Neutrophil (primary cell): ENCODE measurements at regions not wholly inside any gene's neighbourhood (a gene's known extent, or its start where the extent isn't known, plus 50 kb on each side); places are given as distances from the start of the nearest gene placed in this dataset.
A peak's percentile ranks its signal among the peaks of the same experiment; 100 is the strongest.

Source experiments
- H3K27ac ChIP-seq: fragments of 200-600 bp; sonication (generic); 2 replicates; pipeline ENCODE4 v1.5.1; 2016; ENCODE audit warnings: mild to moderate bottlenecking, moderate library complexity
- H3K27me3 ChIP-seq: fragments of 200-600 bp; sonication (generic); 2 replicates; pipeline ENCODE4 v1.6.0; 2016; ENCODE audit warnings: mild to moderate bottlenecking
- H3K36me3 ChIP-seq: fragments of 200-600 bp; sonication (generic); 2 replicates; pipeline ENCODE4 v1.5.1; 2017
- H3K4me1 ChIP-seq, 2 experiments: fragments of 200-600 bp in 1 of 2; sonication (generic) in 1 of 2; 1 replicate in 1 of 2; 2 replicates in 1 of 2; pipeline versions ENCODE4 v1.5.1 to v1.6.1; 2013 to 2016; ENCODE audit warnings: low read depth in 1 of 2, low read length in 1 of 2, mild to moderate bottlenecking in 1 of 2, moderate library complexity in 1 of 2; ENCODE audit not compliant: control insufficient read depth in 1 of 2, insufficient read depth in 1 of 2
- H3K4me3 ChIP-seq, 2 experiments: fragments of 200-600 bp in 1 of 2; sonication (generic) in 1 of 2; 1 replicate in 1 of 2; 2 replicates in 1 of 2; pipeline ENCODE4 v1.5.1; 2013 to 2016; ENCODE audit warnings: low read depth in 1 of 2, low read length in 1 of 2, mild to moderate bottlenecking in 1 of 2, moderate library complexity in 1 of 2
- H3K9me3 ChIP-seq: fragments of 200-600 bp; sonication (generic); 2 replicates; pipeline ENCODE4 v1.5.1; 2016
- TF ChIP-seq, protein P1 (sequence below): fragments of 200-600 bp; sonication (generic); IDR thresholded peaks from 2 replicates; pipeline ENCODE4 v1.5.1; 2016; ENCODE audit warnings: antibody characterized with exemption

DNA sequence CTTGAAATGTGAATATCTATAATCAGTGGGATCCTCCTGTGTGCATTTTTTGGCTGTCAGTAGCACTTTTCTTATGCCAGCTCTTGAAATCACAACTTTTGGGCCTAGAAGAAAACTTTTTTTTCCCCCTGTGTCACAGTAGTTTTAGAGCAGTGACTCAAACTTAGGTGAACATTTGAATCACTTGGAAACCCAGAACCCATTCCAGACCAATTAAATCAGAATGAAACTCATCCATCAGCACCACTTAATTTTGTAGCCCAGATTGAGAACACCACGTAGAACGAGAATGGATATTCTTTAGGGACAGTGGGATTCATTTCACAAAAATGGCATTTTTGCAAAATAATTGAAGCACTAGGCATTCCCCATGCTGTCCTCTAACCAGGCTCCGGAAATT is 224.8 kb upstream of the NANOGP8 start:
- Histone ChIP-seq H3K27me3 (no peaks in the 10 kb centered on the region), H3K4me3 (no peak overlapping the region), H3K4me1 (peaks cover 32 to 48% of the 10 kb centered on the region in 2 experiments), H3K9me3 (no peaks in the 10 kb centered on the region), H3K27ac (peak overlapping the region; percentile 78), H3K36me3 (no peaks in the 10 kb centered on the region)
- TF ChIP-seq, protein P1, sequence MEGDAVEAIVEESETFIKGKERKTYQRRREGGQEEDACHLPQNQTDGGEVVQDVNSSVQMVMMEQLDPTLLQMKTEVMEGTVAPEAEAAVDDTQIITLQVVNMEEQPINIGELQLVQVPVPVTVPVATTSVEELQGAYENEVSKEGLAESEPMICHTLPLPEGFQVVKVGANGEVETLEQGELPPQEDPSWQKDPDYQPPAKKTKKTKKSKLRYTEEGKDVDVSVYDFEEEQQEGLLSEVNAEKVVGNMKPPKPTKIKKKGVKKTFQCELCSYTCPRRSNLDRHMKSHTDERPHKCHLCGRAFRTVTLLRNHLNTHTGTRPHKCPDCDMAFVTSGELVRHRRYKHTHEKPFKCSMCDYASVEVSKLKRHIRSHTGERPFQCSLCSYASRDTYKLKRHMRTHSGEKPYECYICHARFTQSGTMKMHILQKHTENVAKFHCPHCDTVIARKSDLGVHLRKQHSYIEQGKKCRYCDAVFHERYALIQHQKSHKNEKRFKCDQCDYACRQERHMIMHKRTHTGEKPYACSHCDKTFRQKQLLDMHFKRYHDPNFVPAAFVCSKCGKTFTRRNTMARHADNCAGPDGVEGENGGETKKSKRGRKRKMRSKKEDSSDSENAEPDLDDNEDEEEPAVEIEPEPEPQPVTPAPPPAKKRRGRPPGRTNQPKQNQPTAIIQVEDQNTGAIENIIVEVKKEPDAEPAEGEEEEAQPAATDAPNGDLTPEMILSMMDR: no peak

DNA sequence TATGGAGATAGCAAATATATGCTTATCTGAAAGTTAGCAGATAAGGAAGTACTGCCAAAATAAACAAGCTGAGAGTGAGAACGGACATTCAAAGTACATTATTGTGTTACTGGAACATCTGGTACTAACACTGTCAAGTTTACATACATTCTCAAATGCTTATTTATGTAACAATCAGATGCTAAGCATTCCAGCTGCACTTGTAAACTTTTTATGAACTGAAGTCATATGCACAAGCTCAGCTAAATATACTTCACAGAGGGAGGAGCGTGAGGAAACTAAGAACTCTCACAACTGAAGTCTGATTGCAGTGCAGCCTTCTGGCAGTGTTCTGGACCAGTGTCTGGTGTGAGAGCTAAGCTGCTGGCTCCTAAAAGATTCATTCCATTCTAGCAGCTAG is 223.7 kb upstream of the NANOGP8 start:
- H3K4me1 ChIP-seq: peaks cover 32 to 48% of the 10 kb centered on the region in 2 experiments
- TF ChIP-seq, protein P1: no peak
- H3K27ac ChIP-seq: peak overlapping the region; percentile 78
- peak overlapping the region in 1 of 2 experiments; percentile 6 for H3K4me3 ChIP-seq
- H3K36me3 ChIP-seq: no peaks in the 10 kb centered on the region
- no peaks in the 10 kb centered on the region for H3K27me3 ChIP-seq
- no peaks in the 10 kb centered on the region for H3K9me3 ChIP-seq

DNA sequence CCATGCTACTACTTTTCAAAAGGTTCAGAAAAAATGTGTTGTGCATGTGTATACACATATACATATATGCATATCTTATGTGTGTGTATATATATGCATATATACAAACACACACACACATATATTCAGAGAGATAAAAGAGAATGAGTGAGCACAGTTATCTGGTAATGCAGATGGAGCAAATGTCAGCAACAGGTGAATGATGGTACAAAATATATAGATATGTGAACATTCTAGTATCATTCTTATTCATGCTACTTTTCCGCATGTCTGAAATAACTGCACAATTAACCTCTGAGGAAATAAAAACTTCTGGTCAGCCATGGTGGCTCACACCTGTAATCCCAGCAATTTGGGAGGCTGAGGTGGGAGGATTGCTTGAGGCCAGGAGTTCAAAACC is 222.6 kb upstream of the NANOGP8 start:
- H3K27ac ChIP-seq: no peak overlapping the region

DNA sequence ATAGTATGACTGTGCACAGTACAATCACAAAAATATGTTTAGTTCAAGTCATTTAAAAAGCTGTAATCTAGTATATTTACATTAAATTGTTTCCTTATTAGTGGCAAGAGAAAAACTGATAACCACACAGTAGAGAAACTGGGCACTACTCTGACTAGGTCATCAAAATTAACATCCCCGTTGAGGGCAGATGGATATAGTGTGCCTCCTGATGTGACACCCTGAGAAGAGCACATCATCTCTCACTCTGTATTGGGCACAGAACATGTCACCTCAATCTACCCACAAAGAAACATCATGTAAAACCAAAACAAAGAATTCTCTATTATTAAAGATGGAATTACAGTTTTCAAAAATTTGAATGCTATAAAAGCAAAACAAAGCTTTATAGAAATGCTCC is 221.9 kb upstream of the NANOGP8 start:
- Histone ChIP-seq H3K27me3 (no peaks in the 10 kb centered on the region), H3K9me3 (no peaks in the 10 kb centered on the region), H3K4me3 (no peak overlapping the region), H3K4me1 (peaks cover 32 to 48% of the 10 kb centered on the region in 2 experiments), H3K36me3 (no peaks in the 10 kb centered on the region), H3K27ac (no peak overlapping the region)
- TF ChIP-seq, protein P1: no peak

More for the DNA sequence above, 222.6 kb upstream of the NANOGP8 start:
- Histone ChIP-seq H3K27me3 (no peaks in the 10 kb centered on the region), H3K4me1 (peaks cover 32 to 48% of the 10 kb centered on the region in 2 experiments), H3K36me3 (no peaks in the 10 kb centered on the region), H3K9me3 (no peaks in the 10 kb centered on the region), H3K4me3 (no peak overlapping the region)
- TF ChIP-seq, protein P1: no peak

DNA sequence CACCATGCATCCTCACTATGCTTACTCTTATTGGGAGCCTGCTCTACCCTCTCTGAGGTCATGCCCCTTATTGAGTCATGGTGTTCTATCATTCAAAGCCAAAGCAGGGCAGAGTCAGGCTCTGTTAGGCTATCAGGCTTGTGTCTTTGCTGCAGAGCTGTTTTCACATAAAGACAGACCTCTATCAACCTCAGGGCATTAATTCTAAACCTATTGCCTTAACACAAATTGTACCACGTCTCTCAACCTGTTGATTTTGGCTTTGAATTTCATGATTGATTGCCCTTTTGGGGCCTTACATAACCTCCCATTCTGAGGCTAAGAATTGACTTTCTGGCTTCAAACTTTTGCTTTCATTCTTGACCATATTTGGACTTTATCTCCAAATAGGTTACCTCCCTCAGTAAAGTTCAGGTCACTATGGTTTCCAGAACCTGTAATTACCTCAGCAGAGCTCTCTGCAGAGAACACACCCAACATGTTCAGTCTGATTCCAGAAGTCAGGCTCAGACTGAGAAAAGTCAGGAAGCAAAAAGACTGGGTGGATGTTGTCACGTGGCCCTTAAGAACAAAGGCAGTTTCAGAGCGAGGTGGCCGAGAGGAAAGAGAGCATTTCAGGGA is 221.4 kb upstream of the NANOGP8 start:
- Histone ChIP-seq H3K4me1 (peaks cover 32 to 48% of the 10 kb centered on the region in 2 experiments), H3K4me3 (no peak overlapping the region), H3K36me3 (no peaks in the 10 kb centered on the region), H3K27ac (peak overlapping the region; percentile 35), H3K27me3 (no peaks in the 10 kb centered on the region), H3K9me3 (no peaks in the 10 kb centered on the region)
- TF ChIP-seq, protein P1: no peak
